Esophagus muscularis mucosa (tissue), 3 donors: ENCODE measurements at regions not wholly inside any gene's neighbourhood (a gene's known extent, or its start where the extent isn't known, plus 50 kb on each side); places are given as distances from the start of the nearest gene placed in this dataset.

Experiments
- POLR2A ChIP-seq: fragments of 450-650 bp; IDR thresholded peaks from one replicate; pipeline ENCODE4 v1.6.1; 2017; ENCODE audit warnings: antibody characterized with exemption, moderate library complexity, mild to moderate bottlenecking, low read depth
- POLR2AphosphoS5 ChIP-seq, 2 donors: sonication (generic); formaldehyde crosslinking; IDR thresholded peaks; one replicate each; pipeline ENCODE4 v1.6.1; 2017; ENCODE audit warnings: antibody characterized with exemption in 2 of 2
- TF ChIP-seq, protein P1 (sequence below), 3 experiments: fragments of 200-600 bp in 2 of 3; fragments of 450-650 bp in 1 of 3; sonication (generic) in 2 of 3; IDR thresholded peaks; one replicate each; pipeline ENCODE4 v1.5.1; 2017 to 2019; ENCODE audit warnings: antibody characterized with exemption in 3 of 3, mild to moderate bottlenecking in 2 of 3, moderate library complexity in 1 of 3

GRCh38 chr12:111298582-111299436 is 70.1 kb downstream of the PHETA1 start:
- TF ChIP-seq, protein P1, sequence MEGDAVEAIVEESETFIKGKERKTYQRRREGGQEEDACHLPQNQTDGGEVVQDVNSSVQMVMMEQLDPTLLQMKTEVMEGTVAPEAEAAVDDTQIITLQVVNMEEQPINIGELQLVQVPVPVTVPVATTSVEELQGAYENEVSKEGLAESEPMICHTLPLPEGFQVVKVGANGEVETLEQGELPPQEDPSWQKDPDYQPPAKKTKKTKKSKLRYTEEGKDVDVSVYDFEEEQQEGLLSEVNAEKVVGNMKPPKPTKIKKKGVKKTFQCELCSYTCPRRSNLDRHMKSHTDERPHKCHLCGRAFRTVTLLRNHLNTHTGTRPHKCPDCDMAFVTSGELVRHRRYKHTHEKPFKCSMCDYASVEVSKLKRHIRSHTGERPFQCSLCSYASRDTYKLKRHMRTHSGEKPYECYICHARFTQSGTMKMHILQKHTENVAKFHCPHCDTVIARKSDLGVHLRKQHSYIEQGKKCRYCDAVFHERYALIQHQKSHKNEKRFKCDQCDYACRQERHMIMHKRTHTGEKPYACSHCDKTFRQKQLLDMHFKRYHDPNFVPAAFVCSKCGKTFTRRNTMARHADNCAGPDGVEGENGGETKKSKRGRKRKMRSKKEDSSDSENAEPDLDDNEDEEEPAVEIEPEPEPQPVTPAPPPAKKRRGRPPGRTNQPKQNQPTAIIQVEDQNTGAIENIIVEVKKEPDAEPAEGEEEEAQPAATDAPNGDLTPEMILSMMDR (IDR thresholded peaks at IDR 0.05), result peak; percentile 50 to 73 (median 67)
- TF ChIP-seq POLR2A (no peak), POLR2AphosphoS5 (IDR thresholded peaks at IDR 0.05) (no peak)
